IMR-90 (cell line): ENCODE measurements at regions not wholly inside any gene's neighbourhood (a gene's known extent, or its start where the extent isn't known, plus 50 kb on each side); places are given as distances from the start of the nearest gene placed in this dataset.

Experiments
- ATAC-seq: fragments of 200-7000 bp; cut with Tn5 transposase; 2 replicates; pipeline ENCODE4 v1.9.1; 2020; ENCODE audit warnings: low read depth, mild to moderate bottlenecking, moderate library complexity
- BruUV-seq: library from RNA; stranded (reverse); fragments of 400-500 nt; replicated peaks from 2 replicates; lab custom pipeline; 2021; lab: Mats Ljungman, UMichigan
- CTCF ChIA-PET: fragments of 300-600 bp; formaldehyde crosslinking; extraction: SDS; loops from one replicate; lab custom pipeline; 2021; ENCODE audit warnings: antibody characterized with exemption; lab: Yijun Ruan, JAX
- POLR2A ChIA-PET: fragments of 300-600 bp; sonication (Branson Sonifier 250); formaldehyde crosslinking; loops from one replicate; lab custom pipeline; 2022; ENCODE audit warnings: antibody characterized with exemption; ENCODE audit not compliant: unreplicated experiment; lab: Charles Lee
- DNase-seq: peaks from one replicate; pipeline ENCODE4 v3.0.0; 2013
- H2AFZ ChIP-seq: replicated peaks from 2 replicates; pipeline ENCODE3; 2013; ENCODE audit warnings: low read length, mild to moderate bottlenecking; ENCODE audit not compliant: poor library complexity
- H2AK5ac ChIP-seq: 2 replicates; pipeline ENCODE4 v1.6.1; 2013; ENCODE audit warnings: low read depth, low read length, inconsistent platforms
- H2AK9ac ChIP-seq: replicated peaks from 2 replicates; pipeline ENCODE3; 2013; ENCODE audit warnings: mild to moderate bottlenecking, low read depth, low read length, moderate library complexity; ENCODE audit not compliant: poor library complexity
- H2BK120ac ChIP-seq: 2 replicates; pipeline ENCODE4 v1.6.1; 2013; ENCODE audit warnings: low read depth, low read length, inconsistent platforms
- H2BK15ac ChIP-seq: 3 replicates; pipeline ENCODE4 v1.6.1; 2013; ENCODE audit warnings: low read depth, low read length, inconsistent platforms
- H2BK20ac ChIP-seq: 2 replicates; pipeline ENCODE4 v1.6.1; 2013; ENCODE audit warnings: low read depth, mild to moderate bottlenecking, inconsistent platforms, low read length, moderate library complexity
- H2BK5ac ChIP-seq: 2 replicates; pipeline ENCODE4 v1.6.1; 2013; ENCODE audit warnings: mild to moderate bottlenecking, low read depth, low read length, inconsistent platforms; ENCODE audit not compliant: poor library complexity, severe bottlenecking
- H3K14ac ChIP-seq: replicated peaks from 2 replicates; pipeline ENCODE4 v1.6.1; 2013; ENCODE audit warnings: low read depth, low read length, inconsistent platforms
- H3K18ac ChIP-seq: 2 replicates; pipeline ENCODE4 v1.6.1; 2013; ENCODE audit warnings: low read depth, low read length, control low read depth
- H3K23ac ChIP-seq: 2 replicates; pipeline ENCODE4 v1.6.1; 2013; ENCODE audit warnings: low read depth, low read length, inconsistent platforms
- H3K27ac ChIP-seq: 2 replicates; pipeline ENCODE4 v1.5.1; 2013; ENCODE audit warnings: mild to moderate bottlenecking, control low read depth, low read length; ENCODE audit not compliant: insufficient read depth
- H3K27me3 ChIP-seq: 2 replicates; pipeline ENCODE4 v1.6.1; 2013; ENCODE audit warnings: low read length; ENCODE audit not compliant: control insufficient read depth, insufficient read depth
- H3K36me3 ChIP-seq: 2 replicates; pipeline ENCODE4 v1.6.1; 2013; ENCODE audit warnings: low read length, mixed read lengths; ENCODE audit not compliant: control insufficient read depth, insufficient read depth
- H3K4ac ChIP-seq: 2 replicates; pipeline ENCODE4 v1.6.1; 2013; ENCODE audit warnings: low read depth, low read length, inconsistent platforms
- H3K4me1 ChIP-seq: 2 replicates; pipeline ENCODE4 v1.6.1; 2013; ENCODE audit warnings: low read length, mixed read lengths; ENCODE audit not compliant: control insufficient read depth, insufficient read depth
- H3K4me2 ChIP-seq: 2 replicates; pipeline ENCODE4 v1.6.1; 2013; ENCODE audit warnings: low read depth, mild to moderate bottlenecking, control low read depth, low read length, moderate library complexity
- H3K4me3 ChIP-seq: 2 replicates; pipeline ENCODE4 v1.5.1; 2013; ENCODE audit warnings: low read depth, mild to moderate bottlenecking, control low read depth, low read length, moderate library complexity; ENCODE audit not compliant: insufficient read depth
- H3K56ac ChIP-seq: 2 replicates; pipeline ENCODE4 v1.6.1; 2013; ENCODE audit warnings: low read length, inconsistent platforms; ENCODE audit not compliant: insufficient read depth; ENCODE audit errors: extremely low read depth
- H3K79me1 ChIP-seq, 2 experiments: 2 replicates each; pipeline ENCODE4 v1.6.1; 2013; ENCODE audit warnings: low read length in 2 of 2, inconsistent platforms in 1 of 2, low read depth in 1 of 2
- H3K9ac ChIP-seq: 2 replicates; pipeline ENCODE4 v1.6.1; 2013; ENCODE audit warnings: low read depth, low read length, control low read depth
- H3K9me1 ChIP-seq: 2 replicates; pipeline ENCODE4 v1.6.1; 2013; ENCODE audit warnings: low read length, inconsistent platforms; ENCODE audit not compliant: insufficient read depth
- H3K9me3 ChIP-seq: 2 replicates; pipeline ENCODE4 v1.6.1; 2013; ENCODE audit warnings: low read length; ENCODE audit not compliant: control insufficient read depth, insufficient read depth
- H4K20me1 ChIP-seq: 2 replicates; pipeline ENCODE4 v1.6.1; 2013; ENCODE audit warnings: low read length, inconsistent platforms; ENCODE audit not compliant: insufficient read depth
- H4K5ac ChIP-seq: 2 replicates; pipeline ENCODE4 v1.6.1; 2013; ENCODE audit warnings: mild to moderate bottlenecking, low read depth, low read length, control low read depth
- H4K8ac ChIP-seq, 2 experiments: 2 replicates each; pipeline ENCODE4 v1.6.1; 2013; ENCODE audit warnings: low read depth in 2 of 2, low read length in 2 of 2, control low read depth in 1 of 2, inconsistent platforms in 1 of 2
- H4K91ac ChIP-seq: 2 replicates; pipeline ENCODE4 v1.6.1; 2013; ENCODE audit warnings: low read depth, low read length, inconsistent platforms; ENCODE audit not compliant: insufficient read depth
- BHLHE40 ChIP-seq: fragments of 150-350 bp; IDR thresholded peaks from 2 replicates; pipeline ENCODE4 v1.6.1; 2016; ENCODE audit warnings: mild to moderate bottlenecking, low read depth, low read length
- CEBPB ChIP-seq: IDR thresholded peaks from 2 replicates; pipeline ENCODE4 v1.6.1; 2012; ENCODE audit warnings: low read depth, low read length, improper control_type of control experiment
- CHD1 ChIP-seq: IDR thresholded peaks from 2 replicates; pipeline ENCODE4 v1.6.1; 2012; ENCODE audit warnings: low read depth, low read length, improper control_type of control experiment
- ELK1 ChIP-seq: fragments of 150-350 bp; IDR thresholded peaks from 2 replicates; pipeline ENCODE4 v1.6.1; 2016; ENCODE audit warnings: low read depth, mild to moderate bottlenecking, low read length, moderate library complexity, borderline replicate concordance
- FOS ChIP-seq: fragments of 150-350 bp; IDR thresholded peaks from 2 replicates; pipeline ENCODE4 v1.6.1; 2016; ENCODE audit warnings: low read depth, low read length
- MAFK ChIP-seq: IDR thresholded peaks from 2 replicates; pipeline ENCODE4 v1.6.1; 2012; ENCODE audit warnings: low read depth, low read length, improper control_type of control experiment
- MAZ ChIP-seq: IDR thresholded peaks from 2 replicates; pipeline ENCODE4 v1.6.1; 2012; ENCODE audit warnings: low read depth, mild to moderate bottlenecking, low read length, improper control_type of control experiment, moderate library complexity, borderline replicate concordance
- MXI1 ChIP-seq: IDR thresholded peaks from 2 replicates; pipeline ENCODE4 v1.6.1; 2012; ENCODE audit warnings: low read depth, mild to moderate bottlenecking, low read length, moderate library complexity, borderline replicate concordance
- NFE2L2 ChIP-seq: fragments of 150-350 bp; IDR thresholded peaks from 2 replicates; pipeline ENCODE4 v1.6.1; 2016; ENCODE audit warnings: low read depth, mild to moderate bottlenecking, low read length
- POLR2A ChIP-seq: IDR thresholded peaks from 2 replicates; pipeline ENCODE4 v1.6.1; 2012; ENCODE audit warnings: mild to moderate bottlenecking, low read depth, low read length
- RAD21 ChIP-seq: IDR thresholded peaks from 2 replicates; pipeline ENCODE4 v1.6.1; 2012; ENCODE audit warnings: low read length, improper control_type of control experiment
- RCOR1 ChIP-seq: IDR thresholded peaks from 2 replicates; pipeline ENCODE4 v1.6.1; 2012; ENCODE audit warnings: mild to moderate bottlenecking, low read length, improper control_type of control experiment; ENCODE audit not compliant: insufficient replicate concordance
- RFX5 ChIP-seq: IDR thresholded peaks from 2 replicates; pipeline ENCODE4 v1.8.0; 2012; ENCODE audit warnings: low read depth, mild to moderate bottlenecking, low read length, moderate library complexity
- SMC3 ChIP-seq: fragments of 150-350 bp; IDR thresholded peaks from 2 replicates; pipeline ENCODE4 v1.6.1; 2016; ENCODE audit warnings: low read depth, mild to moderate bottlenecking, antibody characterized with exemption, low read length, moderate library complexity
- USF2 ChIP-seq: fragments of 150-350 bp; IDR thresholded peaks from 2 replicates; pipeline ENCODE4 v1.6.1; 2017; ENCODE audit warnings: mild to moderate bottlenecking, antibody characterized with exemption, low read length, low read depth
- WGBS, 2 experiments: methylation state at CpG; one replicate each; pipeline versions ENCODE4 v1.1.5 to v1.1.7; 2013; ENCODE audit warnings: missing lambda C conversion rate in 2 of 2; ENCODE audit not compliant: insufficient read length in 1 of 2; ENCODE audit errors: extremely low coverage in 2 of 2; 5-methylcytosine and 5-hydroxymethylcytosine counted together
- dilution Hi-C: fragments of 300-500 bp; cut with HindIII; formaldehyde crosslinking; loops from one replicate; pipeline ENCODE4 v1.14.3; 2018; ENCODE audit warnings: low sequenced_read_pairs; ENCODE audit not compliant: unreplicated experiment
- in situ Hi-C: fragments of 300-500 bp; cut with MboI; formaldehyde crosslinking; loops from 3 replicates; pipeline ENCODE4 v1.14.3; 2019; ENCODE audit warnings: low sequenced_read_pairs, inconsistent platforms, mixed read lengths
- intact Hi-C: fragments of 100-400 bp; cut with micrococcal nuclease; formaldehyde crosslinking; loops from 2 replicates; pipeline ENCODE4 v1.10.0; 2022
- TF ChIP-seq, protein P1 (sequence below): conservative IDR thresholded peaks from 2 replicates; pipeline ENCODE4 v1.5.1; 2012; ENCODE audit warnings: mild to moderate bottlenecking, low read depth, low read length, improper control_type of control experiment

- Histone ChIP-seq H3K36me3 (no peaks in the 10 kb centered on the region), H3K9ac (no peak overlapping the region), H2AK9ac (no peak overlapping the region), H3K27ac (no peak overlapping the region), H2BK5ac (no peak overlapping the region), H4K91ac (no peak overlapping the region), H3K4me2 (no peak overlapping the region), H3K14ac (no peak overlapping the region), H3K79me1 (no peaks in the 10 kb centered on the region), H4K5ac (no peak overlapping the region), H4K20me1 (no peaks in the 10 kb centered on the region), H3K9me3 (no peaks in the 10 kb centered on the region; the same call in 1 of the 2 replicates), H3K4me1 (no peaks in the 10 kb centered on the region), H2AK5ac (no peak overlapping the region), H3K4ac (no peak overlapping the region), H3K18ac (no peak overlapping the region), H3K56ac (no peak overlapping the region), H3K9me1 (no peaks in the 10 kb centered on the region), H3K4me3 (no peak overlapping the region), H2AFZ (no peak overlapping the region), H3K27me3 (no peaks in the 10 kb centered on the region), H2BK20ac (no peak overlapping the region), H2BK120ac (no peak overlapping the region), H2BK15ac (no peak overlapping the region), H3K23ac (no peak overlapping the region), H4K8ac (no peak overlapping the region)
- POLR2A ChIA-PET: no interaction called here
- CTCF ChIA-PET: no interaction called here
- no peak for TF ChIP-seq RFX5
- no peak for TF ChIP-seq BHLHE40
- TF ChIP-seq USF2: no peak
- no peak for TF ChIP-seq RCOR1
- TF ChIP-seq, protein P1, sequence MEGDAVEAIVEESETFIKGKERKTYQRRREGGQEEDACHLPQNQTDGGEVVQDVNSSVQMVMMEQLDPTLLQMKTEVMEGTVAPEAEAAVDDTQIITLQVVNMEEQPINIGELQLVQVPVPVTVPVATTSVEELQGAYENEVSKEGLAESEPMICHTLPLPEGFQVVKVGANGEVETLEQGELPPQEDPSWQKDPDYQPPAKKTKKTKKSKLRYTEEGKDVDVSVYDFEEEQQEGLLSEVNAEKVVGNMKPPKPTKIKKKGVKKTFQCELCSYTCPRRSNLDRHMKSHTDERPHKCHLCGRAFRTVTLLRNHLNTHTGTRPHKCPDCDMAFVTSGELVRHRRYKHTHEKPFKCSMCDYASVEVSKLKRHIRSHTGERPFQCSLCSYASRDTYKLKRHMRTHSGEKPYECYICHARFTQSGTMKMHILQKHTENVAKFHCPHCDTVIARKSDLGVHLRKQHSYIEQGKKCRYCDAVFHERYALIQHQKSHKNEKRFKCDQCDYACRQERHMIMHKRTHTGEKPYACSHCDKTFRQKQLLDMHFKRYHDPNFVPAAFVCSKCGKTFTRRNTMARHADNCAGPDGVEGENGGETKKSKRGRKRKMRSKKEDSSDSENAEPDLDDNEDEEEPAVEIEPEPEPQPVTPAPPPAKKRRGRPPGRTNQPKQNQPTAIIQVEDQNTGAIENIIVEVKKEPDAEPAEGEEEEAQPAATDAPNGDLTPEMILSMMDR: no peak
- TF ChIP-seq ELK1: no peak
- TF ChIP-seq MXI1: no peak
- TF ChIP-seq POLR2A: no peak
- no peak for TF ChIP-seq RAD21
- TF ChIP-seq MAFK: no peak
- TF ChIP-seq CHD1: no peak
- TF ChIP-seq SMC3: no peak
- TF ChIP-seq FOS: no peak
- no peak for TF ChIP-seq MAZ
- no peak for TF ChIP-seq CEBPB
- TF ChIP-seq NFE2L2: no peak
- intact Hi-C loops: no loop called here
- in situ Hi-C loops: no loop called here
- ATAC-seq: no peak
- dilution Hi-C loops: no loop called here
- BruUV-seq: no TSS peak
- DNase-seq: no peak
- WGBS, 2 experiments: no CpG with 5 or more reads among the region's 3 CpGs
These were observed 319.3 kb upstream of the BRINP1 start for GRCh38 chr9:119688547-119688946.
